ENCODE measurements at regions not wholly inside any gene's neighbourhood (a gene's known extent, or its start where the extent isn't known, plus 50 kb on each side); places are given as distances from the start of the nearest gene placed in this dataset.
A peak's percentile ranks its signal among the peaks of the same experiment; 100 is the strongest.

DNA sequence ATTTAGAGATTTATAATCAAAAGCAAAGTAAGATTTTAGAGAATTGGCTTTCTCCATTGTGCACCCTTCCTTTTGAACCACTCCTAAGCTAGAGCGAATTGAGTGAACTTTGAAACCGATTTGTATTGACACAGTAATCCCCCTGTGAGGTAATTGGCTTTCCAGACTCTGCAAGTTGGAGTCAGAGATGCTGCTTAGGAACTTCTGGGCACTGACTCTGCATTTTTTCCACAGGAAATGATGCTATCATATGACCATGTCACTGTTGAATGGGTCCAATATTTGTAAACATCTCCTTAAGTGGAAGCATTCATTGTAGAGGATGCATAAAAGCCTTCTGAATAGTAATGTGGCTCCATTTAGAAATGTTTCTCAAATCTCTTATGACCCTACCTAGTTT is 394.4 kb upstream of the ZNF608 start:
- DNase-seq (ENCODE audit: low read depth) = peak; percentile 77

DNA sequence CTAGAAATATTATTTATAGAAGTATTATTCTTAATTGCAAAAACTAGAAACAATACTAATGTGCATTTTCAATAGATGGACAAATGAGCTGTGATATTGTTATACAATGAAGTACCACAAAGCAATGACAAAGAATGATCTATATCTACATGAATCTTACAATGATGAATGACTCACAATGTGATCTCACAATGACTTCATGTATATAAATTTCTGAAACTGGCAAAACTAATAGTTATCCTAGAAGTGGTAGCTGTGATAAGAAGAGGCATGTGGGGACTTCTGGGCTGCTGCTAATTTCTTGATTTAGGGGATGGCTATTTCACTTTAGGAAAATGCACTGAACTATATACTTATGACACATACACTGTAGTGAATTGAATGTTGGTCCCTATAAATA is 396.0 kb upstream of the ZNF608 start:
- no peak for DNase-seq (ENCODE audit: low read depth)

DNA sequence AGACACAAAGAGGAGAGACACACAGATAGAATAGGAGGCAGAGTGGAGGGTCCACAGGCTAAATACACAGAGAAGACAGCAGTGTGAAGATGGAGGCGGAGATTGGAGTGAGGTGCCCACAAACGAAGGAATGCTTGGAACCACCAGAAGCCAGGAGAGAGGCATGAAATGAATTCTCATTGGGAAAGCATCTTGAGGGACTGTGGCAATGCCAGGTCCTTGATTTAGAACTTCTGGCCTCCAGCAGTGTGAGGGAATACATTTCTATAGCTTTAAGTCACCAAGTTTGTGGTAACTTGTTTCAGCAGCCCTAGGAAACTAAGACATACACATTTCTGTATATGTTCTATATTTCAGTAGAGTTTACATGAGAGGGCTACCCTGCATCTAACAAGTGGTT is 396.6 kb upstream of the ZNF608 start:
- no peak for DNase-seq (ENCODE audit: low read depth)

DNA sequence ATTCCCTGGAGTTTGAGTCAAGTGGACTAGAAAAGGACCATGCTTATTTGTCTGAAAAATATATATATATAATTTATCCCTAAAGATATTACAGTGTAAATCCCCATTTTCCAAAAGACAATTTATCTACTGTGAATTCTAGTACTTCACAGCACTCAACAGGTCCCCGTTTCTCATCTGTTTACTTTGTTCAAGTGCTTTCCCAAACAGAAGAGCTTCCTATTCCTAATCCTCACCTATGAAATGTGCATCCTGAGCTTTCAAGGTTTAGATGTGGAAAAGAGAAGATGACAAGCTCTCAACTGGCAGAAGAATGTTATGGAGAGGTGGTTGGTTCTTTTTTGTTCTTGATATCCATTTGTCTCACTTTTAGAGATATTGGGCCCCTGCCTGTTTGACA is 401.6 kb upstream of the ZNF608 start:
- no peak for DNase-seq (ENCODE audit: low read depth)

DNA sequence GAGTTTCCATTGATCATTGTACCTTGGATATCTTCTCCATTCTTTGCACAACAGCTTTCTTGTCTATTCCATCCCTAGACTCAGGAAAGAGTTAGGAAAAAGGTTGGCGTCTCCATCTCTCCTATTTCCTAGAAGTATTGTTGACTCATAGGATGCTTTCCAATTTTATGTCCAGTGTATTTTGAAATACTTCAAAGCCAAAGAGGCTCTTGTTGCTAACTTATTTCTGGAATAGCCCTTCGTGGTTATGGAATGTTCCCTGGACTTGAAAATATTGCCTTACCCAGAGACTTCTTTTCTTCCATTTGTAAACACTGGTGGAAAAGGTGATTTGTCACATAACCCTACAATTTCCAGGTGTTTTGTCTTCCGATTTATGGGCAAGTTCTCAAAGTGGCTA is 402.3 kb upstream of the ZNF608 start:
- no peak for DNase-seq (ENCODE audit: low read depth)

DNA sequence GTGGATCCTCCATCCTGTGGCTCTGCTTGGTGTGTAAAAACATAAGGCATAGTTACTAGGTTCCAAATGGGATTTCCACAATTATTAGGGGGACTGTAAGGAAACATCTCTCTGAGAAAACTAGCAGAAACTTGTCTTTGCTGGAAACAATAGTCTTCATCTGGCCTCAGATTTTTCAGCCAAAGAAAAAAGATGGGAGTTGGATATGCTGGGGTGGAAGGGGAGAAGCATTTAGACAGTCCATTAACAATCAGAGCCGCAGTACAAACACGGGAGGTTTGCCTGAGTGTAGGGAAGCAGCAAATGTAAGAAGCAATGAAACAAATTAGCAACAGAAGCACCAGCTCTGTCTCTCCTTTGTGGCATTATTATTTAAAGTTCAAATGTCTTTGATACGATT is 402.7 kb upstream of the ZNF608 start:
- no peak for DNase-seq (ENCODE audit: low read depth)

DNA sequence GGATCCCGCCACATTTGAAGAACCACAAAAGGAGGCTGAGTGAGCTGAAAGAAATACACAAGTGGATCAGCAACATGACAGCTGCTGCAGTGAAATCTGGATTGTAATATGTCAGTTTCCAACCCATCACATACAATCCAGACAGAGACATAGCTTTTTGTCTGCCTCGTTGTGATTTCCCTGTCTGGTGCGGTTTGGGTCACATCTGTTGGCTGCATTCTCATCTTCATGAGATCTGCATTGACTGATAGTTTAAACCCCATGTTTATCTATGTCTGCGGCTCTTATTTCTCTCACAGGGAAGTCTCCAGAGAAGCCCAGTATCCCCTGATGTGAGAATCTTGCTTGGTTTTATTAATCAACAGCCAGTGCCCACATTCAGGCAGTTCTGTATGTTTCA is 403.1 kb upstream of the ZNF608 start:
- no peak for DNase-seq (ENCODE audit: low read depth)

DNA sequence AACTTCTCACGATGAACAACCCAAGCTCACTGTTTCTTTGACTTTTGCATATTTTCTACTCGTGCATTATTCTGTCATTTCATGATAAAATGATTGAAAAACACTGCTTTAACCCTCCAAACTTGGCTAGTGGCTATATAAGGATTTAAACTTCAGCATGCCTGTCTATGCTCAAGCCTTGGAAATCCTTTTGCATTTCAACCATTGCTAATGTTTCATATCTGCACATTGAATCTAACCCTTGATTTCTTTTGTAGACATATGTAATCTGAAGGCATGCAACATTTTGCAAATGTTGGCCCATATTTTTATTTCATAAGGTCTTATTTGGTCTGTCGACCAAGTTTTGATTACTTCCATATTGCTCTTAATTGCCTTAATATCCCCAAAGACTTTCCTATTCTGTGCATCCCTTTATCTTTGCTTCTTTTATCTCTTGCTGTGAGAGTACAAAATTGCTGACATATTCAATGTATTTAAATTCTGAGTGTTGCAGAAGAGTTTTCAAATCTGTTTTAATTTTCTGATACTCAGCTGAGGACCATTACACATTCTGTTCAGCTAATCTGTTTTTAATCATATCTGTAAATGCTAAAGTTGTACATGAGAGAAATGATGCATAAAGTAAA is 403.7 kb upstream of the ZNF608 start:
- DNase-seq (ENCODE audit: low read depth) = no peak

DNA sequence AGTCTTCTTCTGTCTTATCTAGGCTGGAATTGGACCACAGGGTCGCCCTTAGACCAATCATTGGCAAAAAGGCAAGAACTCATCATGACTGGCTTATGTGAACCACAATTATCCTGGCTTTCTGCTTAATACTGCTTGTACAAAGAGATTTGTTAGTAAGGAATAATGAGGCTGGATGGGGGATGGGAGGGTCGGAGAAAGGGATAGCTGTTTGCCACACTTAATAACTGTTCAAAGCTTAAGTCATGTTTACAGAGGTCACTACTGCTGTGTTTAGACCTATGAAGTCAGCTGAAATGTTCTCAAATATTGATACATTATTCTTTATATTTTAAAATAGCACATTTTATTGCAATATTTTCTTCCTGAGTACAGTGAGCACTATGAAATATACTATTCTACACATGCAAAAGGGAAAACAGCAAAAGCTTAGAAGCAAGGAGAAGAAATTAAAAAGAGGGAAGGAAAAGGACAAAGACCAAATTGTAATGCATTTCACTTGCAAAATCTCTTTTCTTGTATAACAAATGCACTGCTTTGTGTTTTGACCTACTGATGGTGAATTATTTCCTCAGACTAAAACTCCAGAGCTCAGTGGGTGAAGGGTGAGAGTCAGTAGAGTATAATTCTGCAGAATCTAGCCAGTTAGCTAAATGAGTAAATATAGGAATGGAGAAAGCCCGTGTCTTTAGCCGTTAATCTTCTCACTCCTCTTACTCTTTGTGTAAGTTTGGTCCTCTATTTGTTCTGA is 404.9 kb upstream of the ZNF608 start:
- no peak for DNase-seq (ENCODE audit: low read depth)

DNA sequence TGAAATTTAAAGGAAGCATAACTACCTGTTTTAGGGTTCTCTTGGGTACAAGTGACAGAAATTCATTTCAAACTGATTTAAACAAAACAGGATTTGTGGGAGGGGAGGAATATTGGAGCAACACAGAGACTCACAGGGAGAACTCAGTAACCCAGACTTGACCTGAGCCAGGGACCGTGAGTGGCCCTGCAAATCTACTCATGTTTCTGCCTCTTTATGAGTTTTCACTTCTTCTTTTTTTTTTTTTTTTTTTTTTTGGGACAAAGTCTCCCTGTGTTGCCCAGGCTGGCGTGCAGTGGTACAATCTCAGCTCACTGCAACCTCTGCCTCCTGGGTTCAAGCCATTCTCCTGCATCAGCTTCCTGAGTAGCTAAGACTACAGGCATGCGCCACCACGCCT is 405.6 kb upstream of the ZNF608 start:
- DNase-seq (ENCODE audit: low read depth) = no peak

DNA sequence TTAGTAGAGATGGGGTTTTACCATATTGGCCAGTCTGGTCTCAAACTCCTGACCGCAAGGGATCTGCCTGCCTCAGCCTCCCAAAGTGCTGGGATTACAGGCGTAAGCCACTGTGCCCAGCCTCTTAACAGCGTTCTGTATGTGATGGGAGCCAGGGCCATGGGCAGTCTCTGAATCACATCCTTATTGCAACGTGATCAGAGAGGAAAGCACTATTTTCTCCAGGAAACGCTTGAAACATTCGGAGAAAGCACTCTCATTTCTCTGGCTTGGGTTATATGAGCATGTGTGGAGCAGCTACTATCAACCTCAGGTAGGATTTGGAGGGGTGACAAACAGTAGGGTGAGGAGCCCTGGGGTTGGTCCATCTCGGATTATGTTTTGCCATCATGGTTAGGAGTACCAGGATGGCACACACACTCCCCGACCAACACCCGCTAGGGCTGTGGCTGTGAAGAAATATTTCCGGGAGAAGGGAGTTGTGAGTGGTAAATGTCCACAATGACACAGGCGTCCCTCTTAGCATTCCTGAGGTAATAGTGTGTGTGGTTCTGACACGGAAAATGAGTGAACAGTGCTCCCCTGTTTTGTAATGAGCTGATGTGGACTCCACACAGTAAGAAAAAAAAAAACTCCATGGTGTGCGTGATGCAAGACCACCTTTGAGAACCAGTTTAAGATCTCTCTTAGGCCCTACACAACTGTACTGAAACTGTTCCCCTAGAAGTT is 406.2 kb upstream of the ZNF608 start:
- DNase-seq (ENCODE audit: low read depth) = no peak

DNA sequence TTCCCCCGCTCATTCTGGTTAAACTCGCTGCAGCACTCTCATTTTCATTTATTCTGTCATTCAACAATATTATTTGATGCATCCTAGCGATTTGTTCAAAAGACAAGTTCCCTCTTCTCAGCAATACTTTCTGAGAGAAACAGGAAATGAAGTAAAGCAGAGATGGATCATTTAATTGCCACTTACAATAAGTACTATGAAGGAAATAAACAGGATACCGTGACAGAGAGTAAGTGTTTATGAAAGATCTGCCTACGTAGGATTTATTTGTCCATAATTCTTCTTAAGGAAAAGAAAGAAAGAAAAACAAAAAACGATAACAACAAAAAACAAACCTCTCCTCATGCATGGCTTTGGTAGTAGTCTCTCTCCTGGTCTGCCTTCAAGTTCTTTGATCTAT is 406.8 kb upstream of the ZNF608 start:
- no peak for DNase-seq (ENCODE audit: low read depth)

DNA sequence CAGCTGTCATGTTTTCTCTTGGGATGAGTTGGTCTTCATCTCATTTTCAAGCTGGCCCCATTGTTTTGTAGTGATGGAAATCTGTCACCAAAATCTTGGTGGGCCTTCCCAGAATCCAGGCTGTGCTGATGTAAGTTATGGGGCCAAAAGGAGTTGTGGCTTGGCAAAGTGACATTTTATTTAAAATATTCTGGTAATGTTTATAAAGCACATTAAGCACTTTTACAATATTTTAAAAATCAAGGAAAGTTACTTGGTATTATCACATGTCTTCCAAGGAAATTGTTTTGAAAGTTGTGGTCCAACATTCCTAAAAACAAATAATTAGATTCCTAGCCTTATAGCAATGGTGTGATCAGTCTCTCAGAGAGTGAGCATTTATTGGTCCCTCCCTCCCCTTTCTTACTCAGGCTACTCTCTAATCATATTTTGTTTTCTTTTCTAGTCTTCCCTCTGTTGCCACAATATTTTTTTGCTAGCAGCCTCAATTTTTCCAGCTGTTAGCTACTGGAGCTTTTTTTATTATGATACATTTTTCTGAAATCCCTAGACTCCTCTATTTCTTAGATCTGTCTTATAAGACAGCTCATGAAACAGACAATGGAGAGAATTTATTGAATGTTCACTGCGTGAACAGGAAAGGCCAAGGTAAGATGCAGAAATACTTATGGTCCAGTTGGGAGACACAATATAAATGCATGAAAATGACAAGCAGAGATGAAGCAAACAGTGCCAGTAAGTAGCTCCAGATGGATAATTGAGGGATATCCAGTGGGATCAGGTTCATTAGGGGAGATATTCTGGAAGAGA is 408.1 kb upstream of the ZNF608 start:
- no peak for DNase-seq (ENCODE audit: low read depth)

DNA sequence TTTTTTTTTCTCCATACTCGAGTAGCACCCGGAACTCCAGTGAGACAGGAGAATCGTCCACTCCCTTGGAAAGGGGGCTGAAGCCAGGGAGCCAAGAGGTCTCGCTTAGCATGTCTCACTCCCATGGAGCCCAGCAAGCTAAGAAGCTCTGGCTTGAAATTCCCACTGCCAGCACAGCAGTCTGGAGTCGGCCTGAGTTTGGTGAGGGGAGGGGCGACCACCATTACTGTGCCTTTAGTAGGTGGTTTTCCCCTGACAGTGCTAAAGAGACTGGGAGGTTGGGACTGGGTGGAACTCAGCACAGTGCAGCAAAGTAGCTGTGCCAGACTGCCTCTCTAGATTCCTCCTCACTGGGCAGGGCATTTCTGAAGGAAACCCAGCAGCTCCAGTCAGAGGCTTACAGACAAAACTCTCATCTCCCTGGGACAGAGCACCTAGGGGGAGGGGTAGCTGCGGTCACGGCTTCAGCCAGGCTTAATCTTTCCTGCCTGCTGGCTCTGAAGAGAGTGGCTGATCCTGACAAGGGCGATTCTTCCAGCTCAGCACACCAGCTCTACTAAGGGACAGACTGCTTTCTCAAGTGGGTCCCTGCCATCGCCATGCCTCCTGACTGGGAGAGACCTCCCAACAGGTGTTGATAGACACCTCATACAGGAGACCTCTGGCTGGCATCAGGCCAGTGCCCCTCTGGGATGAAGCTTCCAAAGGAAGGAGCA is 414.5 kb upstream of the ZNF608 start:
- DNase-seq (ENCODE audit: low read depth) = no peak

DNA sequence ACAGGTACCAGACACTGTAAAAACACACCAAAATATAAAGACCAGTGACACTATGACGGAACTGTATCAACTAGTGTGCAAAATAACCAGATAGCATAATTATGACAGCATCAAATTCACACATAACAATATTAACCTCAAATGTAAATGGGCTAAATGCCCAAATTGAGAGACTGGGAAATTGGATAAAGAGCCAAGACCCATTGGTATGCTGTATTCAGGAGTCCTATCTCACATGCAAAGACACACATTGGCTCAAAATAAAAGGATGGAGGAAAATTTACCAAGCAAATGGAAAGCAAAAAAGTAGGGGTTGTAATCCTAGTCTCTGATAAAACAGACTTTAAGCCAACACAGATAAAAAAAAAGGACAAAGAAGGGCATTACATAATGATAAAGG is 416.3 kb upstream of the ZNF608 start:
- no peak for DNase-seq (ENCODE audit: low read depth)

DNA sequence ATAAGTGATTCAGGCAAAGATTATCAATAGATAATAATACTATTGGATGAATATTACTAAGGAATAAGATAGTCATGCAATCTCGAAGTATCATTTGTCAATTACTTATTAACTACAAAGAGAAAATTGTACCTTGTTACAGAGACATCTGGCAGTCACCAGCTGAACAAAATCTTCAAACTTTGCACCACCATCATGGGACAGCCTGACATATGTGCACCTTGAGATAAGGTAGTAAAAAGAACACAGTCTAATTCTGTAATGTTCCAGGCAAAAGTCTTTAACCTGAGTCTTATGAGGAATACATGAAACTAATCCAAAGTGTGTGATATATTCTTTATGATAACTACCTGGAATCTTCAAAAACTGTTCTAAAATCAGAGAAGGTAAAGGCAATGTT is 423.0 kb upstream of the ZNF608 start:
- no peak for DNase-seq (ENCODE audit: low read depth)

DNA sequence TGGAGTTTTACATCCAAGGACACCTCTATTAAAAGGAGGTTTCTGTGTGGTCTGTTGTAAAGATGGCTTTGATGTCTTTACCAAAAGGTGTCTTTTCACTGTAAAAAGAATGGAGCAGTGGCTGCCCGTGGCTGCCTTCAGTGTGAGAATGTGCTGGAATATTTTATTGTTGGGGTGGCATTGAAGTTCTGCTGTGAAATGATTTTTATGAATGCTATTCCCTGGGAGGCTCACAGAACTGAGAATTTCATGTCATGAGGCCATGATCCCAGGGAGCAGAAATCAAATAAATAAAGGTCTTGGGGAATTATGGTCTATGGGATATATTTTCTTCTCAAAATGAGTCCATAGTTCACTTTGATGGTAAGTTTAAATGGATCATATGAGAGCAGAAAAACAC is 425.2 kb upstream of the ZNF608 start:
- no peak for DNase-seq (ENCODE audit: low read depth)

DNA sequence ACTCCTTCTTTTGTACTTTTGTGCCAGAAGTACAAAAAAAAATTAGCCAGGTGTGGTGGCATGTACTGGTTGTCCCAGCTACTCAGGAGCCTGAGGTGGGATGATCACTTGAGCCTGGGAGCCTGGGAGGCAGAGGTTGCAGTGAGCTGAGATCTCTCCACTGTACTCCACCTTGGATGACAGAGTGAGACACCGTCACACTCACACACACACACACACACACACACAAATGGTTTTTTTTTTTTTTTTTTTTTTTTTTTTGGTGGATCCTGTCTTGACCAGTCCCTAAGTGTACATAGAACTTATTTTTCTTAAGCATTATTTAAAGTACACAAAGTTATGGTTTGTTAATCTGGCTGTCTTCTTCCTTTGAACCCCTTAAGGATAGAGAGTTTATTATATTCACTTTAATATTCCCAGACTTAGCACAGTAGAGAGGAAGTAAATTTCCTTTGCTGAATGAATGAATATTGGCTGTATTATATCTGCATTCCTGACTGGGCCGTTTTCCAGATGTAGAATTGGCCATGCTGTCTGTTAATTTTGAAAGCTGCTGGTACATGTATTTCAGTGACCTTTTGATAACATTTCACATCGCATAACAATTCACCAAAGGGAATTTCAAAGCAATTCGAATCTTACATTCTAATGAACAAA is 429.0 kb upstream of the ZNF608 start:
- DNase-seq (ENCODE audit: low read depth) = no peak

DNA sequence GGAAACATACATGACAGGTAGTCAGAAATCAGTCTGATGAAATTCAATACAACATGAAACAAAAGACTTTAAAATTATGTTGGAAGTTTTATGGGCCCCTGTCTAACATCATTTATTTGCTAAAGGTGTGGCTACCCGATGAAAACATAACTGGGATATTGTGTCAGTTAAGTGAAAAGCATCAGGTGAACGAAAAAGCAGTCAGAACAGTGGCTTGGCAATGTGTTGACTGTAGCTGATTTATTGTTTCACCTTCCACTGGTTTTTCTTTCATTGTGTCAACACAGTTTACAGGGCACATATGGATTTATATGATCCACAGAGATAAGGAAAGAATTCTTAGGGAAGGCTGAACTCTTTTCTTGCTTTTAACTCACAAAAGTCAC is 429.6 kb upstream of the ZNF608 start:
- DNase-seq (ENCODE audit: low read depth) = no peak

DNA sequence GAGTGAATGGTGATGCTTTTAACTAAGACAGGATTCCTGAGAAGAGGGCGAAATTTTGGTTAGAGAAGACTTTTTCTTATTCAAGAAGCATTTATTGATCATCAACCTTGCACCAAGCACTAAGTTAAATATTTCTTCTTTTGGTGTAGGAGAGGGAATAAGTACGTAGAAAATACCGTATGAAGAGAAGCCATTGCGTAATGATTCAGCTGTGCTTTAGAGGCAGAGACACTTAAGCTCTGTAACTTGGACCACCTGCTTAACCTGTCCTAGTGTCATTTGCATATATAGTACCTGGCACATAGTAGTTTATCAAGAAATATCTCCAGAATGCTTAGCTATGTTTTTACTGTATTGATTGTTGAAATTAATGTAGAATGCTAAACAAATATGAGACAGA is 430.9 kb upstream of the ZNF608 start:
- no peak for DNase-seq (ENCODE audit: low read depth)

DNA sequence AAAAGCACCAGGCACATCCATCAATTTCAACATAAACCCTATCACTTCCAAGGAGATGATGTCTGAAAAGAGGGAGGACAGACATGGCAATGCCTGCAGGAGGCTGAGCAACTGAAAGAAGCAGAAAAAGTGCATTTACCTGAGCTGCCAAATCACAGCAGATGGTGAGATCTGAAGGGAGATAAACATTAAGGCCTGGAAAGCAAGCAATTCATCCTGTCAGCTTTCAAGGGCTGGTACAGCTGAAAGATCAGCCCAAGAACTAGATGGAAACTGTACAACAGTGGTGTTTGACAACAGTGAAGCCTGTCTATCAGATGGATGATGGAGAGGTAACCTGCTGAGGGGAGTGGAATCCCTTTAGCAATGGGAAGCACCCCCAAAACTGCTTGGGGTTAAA is 433.2 kb upstream of the ZNF608 start:
- DNase-seq (ENCODE audit: low read depth) = no peak
